ENCODE measurements at regions not wholly inside any gene's neighbourhood (a gene's known extent, or its start where the extent isn't known, plus 50 kb on each side); places are given as distances from the start of the nearest gene placed in this dataset.

DNA sequence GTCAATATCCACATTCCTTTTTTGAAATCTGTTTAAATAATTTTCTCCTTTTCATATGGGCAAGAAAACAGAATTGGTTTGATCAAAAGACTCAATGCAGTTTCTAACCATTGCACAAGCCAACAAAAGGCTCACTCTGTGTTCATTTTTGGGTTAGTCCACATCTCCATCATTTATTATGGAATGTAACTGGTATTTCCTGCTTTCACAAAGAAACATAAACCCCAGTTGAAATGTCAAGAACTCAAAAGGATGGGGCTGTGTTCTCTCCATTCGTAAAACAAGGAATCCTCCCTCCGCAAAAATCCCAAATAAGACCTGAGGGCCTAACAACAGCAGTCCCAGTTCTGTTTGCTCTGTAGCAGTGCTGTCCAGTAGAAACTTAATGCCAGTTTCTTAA lies 420.9 kb downstream of the GJA1 start:
- no peak for TF ChIP-seq CTCF (IDR thresholded peaks at IDR 0.05; ENCODE audit: unreplicated experiment)
- Mint-ChIP-seq H3K27ac (ENCODE audit: unreplicated experiment) (no peak overlapping the region), H3K4me1 (ENCODE audit: unreplicated experiment) (no peaks in the 10 kb centered on the region), H3K9me3 (ENCODE audit: unreplicated experiment) (no peaks in the 10 kb centered on the region), H3K27me3 (ENCODE audit: unreplicated experiment) (no peaks in the 10 kb centered on the region), H3K4me3 (ENCODE audit: unreplicated experiment) (no peak overlapping the region), H3K36me3 (ENCODE audit: low read depth, unreplicated experiment) (no peaks in the 10 kb centered on the region)
- DNase-seq (ENCODE audit: low spot score) = no peak

DNA sequence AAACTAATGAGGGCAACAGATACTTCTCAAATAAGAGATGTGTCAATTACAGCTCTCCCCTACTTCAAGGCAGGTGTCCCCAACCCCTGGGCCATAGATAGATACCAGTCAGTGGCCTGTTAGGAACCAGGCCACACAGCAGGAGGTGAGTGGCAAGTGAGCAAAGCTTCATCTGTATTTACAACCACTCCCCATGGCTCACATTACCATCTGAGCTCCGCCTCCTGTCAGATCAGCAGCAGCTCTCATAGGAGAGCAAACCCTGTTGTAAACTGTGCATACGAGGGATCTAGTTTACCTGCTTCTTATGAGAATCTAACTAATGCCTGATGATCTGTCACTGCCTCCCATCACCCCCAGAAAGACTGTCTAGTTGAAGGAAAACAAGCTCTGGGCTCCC lies 422.1 kb downstream of the GJA1 start:
- H3K27ac Mint-ChIP-seq (ENCODE audit: unreplicated experiment) = no peak overlapping the region
- no peaks in the 10 kb centered on the region for H3K9me3 Mint-ChIP-seq (ENCODE audit: unreplicated experiment)
- no peaks in the 10 kb centered on the region for H3K36me3 Mint-ChIP-seq (ENCODE audit: low read depth, unreplicated experiment)
- H3K4me1 Mint-ChIP-seq (ENCODE audit: unreplicated experiment) = no peaks in the 10 kb centered on the region
- no peaks in the 10 kb centered on the region for H3K27me3 Mint-ChIP-seq (ENCODE audit: unreplicated experiment)
- no peak overlapping the region for H3K4me3 Mint-ChIP-seq (ENCODE audit: unreplicated experiment)
- DNase-seq (ENCODE audit: low spot score) = no peak
- no peak for TF ChIP-seq CTCF (IDR thresholded peaks at IDR 0.05; ENCODE audit: unreplicated experiment)

DNA sequence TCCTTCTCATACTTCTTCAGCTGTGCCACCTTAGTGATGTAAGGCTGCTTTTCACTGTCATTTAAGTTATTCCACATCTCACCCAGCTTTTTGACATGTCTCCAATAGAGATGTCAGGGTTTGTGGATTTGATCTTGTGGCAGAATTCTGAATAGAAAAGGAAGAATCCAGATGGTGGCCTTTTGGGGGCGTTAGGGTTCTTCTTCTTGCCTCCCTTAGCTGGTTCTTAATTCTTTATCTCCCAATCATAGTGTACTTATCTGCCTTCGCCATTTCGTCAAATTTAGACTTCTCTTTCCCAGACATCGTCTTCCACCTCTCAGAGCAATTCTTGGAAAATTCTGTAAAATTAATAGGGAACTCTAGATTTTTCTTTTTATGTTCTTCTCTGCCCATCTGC lies 422.9 kb downstream of the GJA1 start:
- TF ChIP-seq CTCF (IDR thresholded peaks at IDR 0.05; ENCODE audit: unreplicated experiment) = no peak
- H3K36me3 Mint-ChIP-seq (ENCODE audit: low read depth, unreplicated experiment) = no peaks in the 10 kb centered on the region
- no peak overlapping the region for H3K4me3 Mint-ChIP-seq (ENCODE audit: unreplicated experiment)
- no peaks in the 10 kb centered on the region for H3K27me3 Mint-ChIP-seq (ENCODE audit: unreplicated experiment)
- no peak overlapping the region for H3K27ac Mint-ChIP-seq (ENCODE audit: unreplicated experiment)
- no peaks in the 10 kb centered on the region for H3K4me1 Mint-ChIP-seq (ENCODE audit: unreplicated experiment)
- no peak for DNase-seq (ENCODE audit: low spot score)
- no peaks in the 10 kb centered on the region for H3K9me3 Mint-ChIP-seq (ENCODE audit: unreplicated experiment)

DNA sequence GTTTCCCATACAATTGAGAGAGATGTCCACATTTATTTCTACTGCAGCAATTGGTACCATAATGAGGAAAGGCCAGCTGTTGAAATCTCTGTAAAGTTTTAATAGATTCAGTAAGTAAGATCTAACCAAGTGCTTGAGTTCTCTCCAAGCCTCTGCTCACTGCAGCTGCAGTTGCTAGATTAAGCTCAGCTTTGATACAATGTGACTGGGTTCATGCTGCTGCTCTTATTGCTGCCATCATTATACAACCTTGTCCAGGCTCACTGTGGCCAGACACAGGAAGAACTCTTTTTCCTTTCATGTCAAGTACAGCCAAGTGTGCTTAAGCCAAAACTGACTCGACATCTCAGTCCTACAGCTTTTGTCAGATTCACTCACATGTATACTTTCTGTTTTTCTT lies 423.5 kb downstream of the GJA1 start:
- Mint-ChIP-seq H3K27me3 (ENCODE audit: unreplicated experiment) (peaks cover 4% of the 10 kb centered on the region), H3K4me3 (ENCODE audit: unreplicated experiment) (no peak overlapping the region), H3K27ac (ENCODE audit: unreplicated experiment) (no peak overlapping the region), H3K9me3 (ENCODE audit: unreplicated experiment) (no peaks in the 10 kb centered on the region), H3K36me3 (ENCODE audit: low read depth, unreplicated experiment) (no peaks in the 10 kb centered on the region), H3K4me1 (ENCODE audit: unreplicated experiment) (no peaks in the 10 kb centered on the region)
- TF ChIP-seq CTCF (IDR thresholded peaks at IDR 0.05; ENCODE audit: unreplicated experiment) = no peak
- DNase-seq (ENCODE audit: low spot score) = no peak

- H3K4me3 Mint-ChIP-seq (ENCODE audit: unreplicated experiment) = no peak overlapping the region
- no peaks in the 10 kb centered on the region for H3K4me1 Mint-ChIP-seq (ENCODE audit: unreplicated experiment)
- TF ChIP-seq CTCF (IDR thresholded peaks at IDR 0.05; ENCODE audit: unreplicated experiment) = no peak
- H3K27ac Mint-ChIP-seq (ENCODE audit: unreplicated experiment) = no peak overlapping the region
- H3K36me3 Mint-ChIP-seq (ENCODE audit: low read depth, unreplicated experiment) = no peaks in the 10 kb centered on the region
- H3K9me3 Mint-ChIP-seq (ENCODE audit: unreplicated experiment) = no peaks in the 10 kb centered on the region
- no peak for DNase-seq (ENCODE audit: low spot score)
- peaks cover 5% of the 10 kb centered on the region for H3K27me3 Mint-ChIP-seq (ENCODE audit: unreplicated experiment)
Measured at GRCh38 chr6:121865811-121866210, 430.4 kb downstream of the GJA1 start.
